NCI-H2227 treated with DMSO at 0.1 percent for 48 hours (cell line): ENCODE measurements at regions not wholly inside any gene's neighbourhood (a gene's known extent, or its start where the extent isn't known, plus 50 kb on each side); places are given as distances from the start of the nearest gene placed in this dataset.

Experiments
- DNase-seq: peaks from one replicate; lab custom pipeline; 2025; lab: John Stamatoyannopoulos, UW

- DNase-seq, result no peak
These were observed 55.1 kb downstream of the TMEM174 start for GRCh38 chr5:73228052-73228451.
